ENCODE measurements at regions not wholly inside any gene's neighbourhood (a gene's known extent, or its start where the extent isn't known, plus 50 kb on each side); places are given as distances from the start of the nearest gene placed in this dataset.

- peak; percentile 95 for DNase-seq
Observed at GRCh38 chr11:70862093-70862492, 390.3 kb downstream of the SHANK2 start.

- DNase-seq = no peak
Observed at GRCh38 chr11:70863186-70863585, 389.2 kb downstream of the SHANK2 start.

DNA sequence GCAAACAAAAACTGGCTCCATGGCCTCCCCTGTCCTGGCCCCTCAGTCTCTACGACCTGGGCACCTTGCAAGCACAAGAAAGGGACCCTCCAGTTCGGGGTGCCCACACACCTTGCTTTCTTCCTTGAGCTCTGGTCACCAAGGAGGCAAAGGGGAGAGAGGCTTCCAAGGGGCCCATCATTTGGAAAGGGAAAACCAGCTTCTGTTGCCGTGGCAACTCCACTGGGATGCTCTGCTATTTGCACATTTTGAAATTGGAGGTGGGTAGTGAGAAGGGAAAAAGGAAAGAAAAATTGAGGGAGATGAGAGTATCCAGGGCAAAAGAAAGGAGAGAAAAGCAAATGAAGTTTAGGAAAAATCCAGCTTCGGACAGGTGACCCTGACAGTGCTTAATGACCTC lies 388.4 kb downstream of the SHANK2 start:
- DNase-seq = no peak

DNA sequence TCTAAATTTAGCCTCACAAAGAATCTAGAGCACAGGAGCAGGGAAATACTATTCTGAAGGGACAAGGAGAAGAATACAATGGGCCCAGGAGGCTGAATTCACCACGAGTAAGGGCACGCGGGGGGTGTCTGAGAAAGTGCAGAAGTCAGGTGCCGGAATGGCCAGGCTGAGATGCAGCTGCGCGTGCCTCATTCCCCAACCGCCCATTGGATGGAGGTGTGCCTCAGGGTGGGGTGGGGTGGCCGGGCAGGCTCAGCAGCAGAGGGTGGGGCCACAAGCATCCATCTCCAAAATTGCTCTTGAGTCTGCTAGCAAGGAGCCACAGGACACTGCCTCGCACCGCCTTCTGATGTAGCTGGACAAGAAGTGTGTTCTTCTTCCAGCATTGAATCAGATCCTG lies 387.0 kb downstream of the SHANK2 start:
- no peak for DNase-seq

DNA sequence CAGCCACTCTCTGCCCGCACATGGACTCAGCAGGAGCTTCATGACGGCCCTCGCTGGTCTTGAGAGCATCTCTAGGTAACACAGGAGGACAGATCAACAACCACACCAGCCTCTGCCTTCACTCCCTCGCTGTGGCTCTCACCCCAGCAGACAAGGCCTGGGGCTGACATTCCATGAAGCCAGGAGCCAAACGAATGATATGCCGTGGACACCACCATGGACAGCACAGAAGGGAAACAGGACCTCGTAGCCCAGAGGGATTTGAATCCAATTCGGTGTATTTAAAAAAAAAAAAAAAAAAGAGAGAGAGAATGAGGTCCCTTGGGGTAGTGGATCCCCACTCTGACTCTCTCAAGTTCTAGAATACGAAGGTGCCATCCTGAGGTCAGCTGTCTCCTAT lies 385.5 kb downstream of the SHANK2 start:
- DNase-seq = no peak

DNA sequence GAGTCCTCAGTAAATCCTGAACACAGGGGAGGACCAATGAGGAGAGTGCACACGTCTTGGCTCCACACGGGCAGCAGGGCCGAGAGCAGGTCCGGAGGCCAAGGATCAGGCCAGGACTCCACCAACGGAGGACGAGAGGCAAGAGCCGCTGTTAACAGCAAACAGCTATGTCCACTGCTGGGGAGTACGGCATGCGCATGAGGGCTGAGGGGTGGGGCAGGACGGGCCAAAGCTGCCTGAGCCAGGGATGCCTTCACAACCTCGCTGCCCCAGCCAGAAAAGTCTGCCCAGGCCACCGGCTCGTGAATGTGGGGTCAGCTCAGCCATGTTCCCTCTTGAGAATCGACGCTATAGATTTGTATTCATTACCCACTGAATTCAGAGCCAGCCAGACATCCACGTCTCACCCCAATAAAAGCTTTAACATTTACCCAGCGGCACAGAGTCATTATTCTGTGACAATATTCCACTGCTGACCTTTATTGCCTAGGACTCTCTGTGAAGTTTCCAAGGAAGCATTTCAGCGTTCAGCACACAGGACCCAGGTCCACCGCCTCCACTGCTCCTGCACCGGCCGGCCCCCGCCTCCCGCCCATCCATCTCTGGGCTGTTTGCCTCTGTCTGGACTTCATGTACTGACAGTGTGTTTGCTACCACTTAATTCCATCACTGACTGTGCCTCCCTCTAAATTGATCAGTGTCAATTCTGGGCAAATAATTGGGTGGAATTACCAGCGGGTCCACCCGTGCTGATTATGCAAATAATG lies 384.9 kb downstream of the SHANK2 start:
- no peak for DNase-seq

- no peak for DNase-seq
Observed at GRCh38 chr11:70868341-70868885, 384.0 kb downstream of the SHANK2 start.

- no peak for DNase-seq
Observed at GRCh38 chr11:70869054-70869453, 383.3 kb downstream of the SHANK2 start.

DNA sequence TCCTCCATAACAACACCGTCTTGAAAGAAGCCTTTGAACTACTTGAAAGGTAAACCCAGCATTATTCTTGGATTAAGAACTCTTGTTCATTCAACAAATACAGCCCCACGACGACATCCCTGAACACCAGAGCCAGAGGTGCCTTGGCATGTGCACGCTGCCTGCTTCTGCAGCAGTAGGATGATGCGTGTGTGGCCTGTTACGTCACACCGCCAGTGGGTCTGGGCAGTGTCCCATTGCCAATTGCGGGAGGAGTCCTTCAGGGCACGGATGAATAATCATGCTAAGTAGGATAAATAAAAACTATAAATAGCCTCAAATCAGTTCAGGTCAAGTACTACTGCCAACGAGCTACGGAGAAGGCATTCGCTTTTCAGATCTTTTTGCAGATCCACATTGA lies 380.5 kb downstream of the SHANK2 start:
- no peak for DNase-seq

GRCh38 chr11:70872299-70872698 lies 380.1 kb downstream of the SHANK2 start:
- no peak for DNase-seq

GRCh38 chr11:70872955-70873735 lies 379.2 kb downstream of the SHANK2 start:
- DNase-seq = no peak

- no peak for DNase-seq
Observed at GRCh38 chr11:70873736-70874412, 378.5 kb downstream of the SHANK2 start.

GRCh38 chr11:70876685-70877084 lies 375.7 kb downstream of the SHANK2 start:
- no peak for DNase-seq

GRCh38 chr11:70877151-70877550 lies 375.2 kb downstream of the SHANK2 start:
- no peak for DNase-seq

GRCh38 chr11:70878366-70878765 lies 374.0 kb downstream of the SHANK2 start:
- no peak for DNase-seq

DNA sequence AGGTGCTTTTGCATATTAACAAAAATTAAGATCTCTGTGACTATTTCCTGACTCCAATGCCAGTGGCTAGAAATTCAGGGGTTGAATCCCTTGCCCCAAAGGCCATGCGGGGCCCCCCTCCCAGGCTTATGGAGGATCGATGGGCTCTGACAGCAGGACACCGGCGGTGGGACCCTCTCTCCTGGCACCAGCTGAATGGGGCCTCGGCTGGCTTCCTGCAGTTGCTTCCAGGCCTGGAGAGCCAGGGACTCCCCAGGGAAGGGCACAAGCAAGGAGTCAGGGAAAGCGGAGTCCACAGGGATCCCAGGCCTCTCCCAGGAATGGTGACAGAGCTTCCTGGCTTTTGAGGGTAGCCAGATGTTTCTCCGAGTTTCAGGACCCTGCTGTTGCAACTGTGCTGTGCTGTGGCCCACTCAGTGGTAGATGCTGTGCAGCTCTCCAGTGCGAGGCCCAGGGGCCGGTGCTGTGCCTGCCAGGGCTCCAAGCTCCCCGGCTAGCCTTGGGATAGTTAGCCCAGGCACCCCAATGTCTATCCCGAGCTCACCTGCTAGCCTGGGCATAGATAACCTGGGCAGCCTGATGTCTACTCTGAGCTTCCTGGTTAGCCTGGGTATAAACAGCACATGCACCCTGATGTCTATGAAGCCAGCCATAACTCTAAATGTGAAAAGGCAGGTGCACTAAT lies 372.6 kb downstream of the SHANK2 start:
- DNase-seq = no peak

GRCh38 chr11:70880416-70880815 lies 372.0 kb downstream of the SHANK2 start:
- no peak for DNase-seq

DNA sequence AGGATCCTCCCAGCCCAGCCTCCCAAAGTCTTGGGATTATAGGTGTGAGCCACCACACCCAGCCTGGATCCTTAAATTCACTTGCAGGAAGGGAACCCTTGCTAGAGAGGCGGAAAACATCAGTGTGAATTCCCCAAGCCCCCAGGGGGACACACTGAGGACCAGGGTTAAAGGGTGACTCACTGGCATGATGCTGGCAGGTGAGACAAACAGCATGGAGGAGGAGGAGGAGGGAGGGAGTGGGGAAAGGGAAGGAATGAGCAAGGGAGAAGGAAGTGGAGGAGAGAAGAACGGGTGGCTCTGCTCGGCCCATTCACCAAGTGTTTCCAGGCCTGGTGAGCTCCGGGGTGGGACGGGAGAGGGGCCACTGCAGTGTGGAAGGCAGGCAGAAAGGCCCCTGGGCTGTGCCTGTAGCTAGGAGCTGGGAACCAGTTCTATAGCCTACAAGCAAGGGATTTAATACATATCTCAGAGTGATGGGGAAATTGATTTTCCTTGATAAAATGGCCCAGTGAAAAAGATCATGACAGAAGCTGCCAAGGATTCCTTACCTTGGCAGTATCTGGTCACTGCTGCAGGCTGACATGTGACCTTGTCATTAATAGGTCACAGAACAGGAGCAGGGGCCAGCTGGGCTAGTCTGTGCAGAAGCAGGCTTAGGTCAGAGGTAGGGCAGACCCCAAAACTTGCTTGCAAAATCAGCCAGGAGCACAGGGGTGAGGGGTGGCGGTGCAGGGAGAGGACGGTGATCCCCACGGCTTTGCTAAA lies 370.2 kb downstream of the SHANK2 start:
- no peak for DNase-seq

GRCh38 chr11:70882716-70883085 lies 369.7 kb downstream of the SHANK2 start:
- no peak for DNase-seq

DNA sequence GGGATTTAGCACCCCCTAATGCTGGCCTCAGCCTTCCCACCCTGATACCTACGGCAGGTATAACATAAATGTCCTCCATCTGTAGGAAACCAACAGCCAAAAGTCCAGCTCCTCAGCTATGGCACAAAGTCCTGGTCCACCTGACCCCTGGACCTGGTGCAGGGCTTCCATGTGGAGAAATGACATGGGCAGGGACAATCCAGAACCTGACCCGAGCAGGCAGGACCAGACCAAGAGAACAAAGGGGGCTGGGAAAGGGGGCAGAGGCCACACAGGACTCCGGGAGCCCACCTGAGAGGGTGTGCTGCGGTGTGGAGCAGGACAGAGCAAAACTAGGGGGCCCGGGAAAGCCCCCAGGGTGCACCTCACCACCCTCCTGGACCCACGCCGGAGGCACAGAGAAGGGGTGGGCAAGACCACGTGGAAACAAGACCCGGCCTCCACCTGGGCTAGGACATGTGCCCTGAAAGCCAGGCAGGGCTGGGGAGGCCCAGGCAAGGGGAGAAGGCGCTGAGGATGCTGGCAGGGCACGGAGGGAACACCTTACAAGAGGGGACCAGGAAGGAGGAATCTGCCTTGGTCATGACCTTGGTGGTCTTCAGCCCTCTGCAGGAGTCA lies 368.9 kb downstream of the SHANK2 start:
- DNase-seq = no peak

- DNase-seq = no peak
Observed at GRCh38 chr11:70883973-70884623, 368.3 kb downstream of the SHANK2 start.

Data from NCI-H1417 treated with DMSO at 0.1 percent for 48 hours (cell line).